HEK293T (cell line): ENCODE measurements at regions not wholly inside any gene's neighbourhood (a gene's known extent, or its start where the extent isn't known, plus 50 kb on each side); places are given as distances from the start of the nearest gene placed in this dataset.

Experiments used
- CTCF ChIA-PET: fragments of 350-600 bp; formaldehyde crosslinking; extraction: SDS; loops from one replicate; lab custom pipeline; 2021; ENCODE audit warnings: antibody characterized with exemption, inconsistent platforms; lab: Yijun Ruan, JAX
- POLR2A ChIA-PET: fragments of 350-600 bp; formaldehyde crosslinking; extraction: SDS; loops from one replicate; lab custom pipeline; 2020; ENCODE audit warnings: antibody characterized with exemption, inconsistent platforms; lab: Yijun Ruan, JAX
- DNase-seq: peaks from one replicate; pipeline ENCODE4 v3.0.0; 2012; ENCODE audit warnings: mixed read lengths; ENCODE audit errors: extremely low spot score
- ARNT ChIP-seq: fragments of 450-650 bp; IDR thresholded peaks from 2 replicates; pipeline ENCODE4 v1.6.1; 2017; ENCODE audit warnings: mild to moderate bottlenecking
- BHLHE40 ChIP-seq: fragments of 450-650 bp; IDR thresholded peaks from 2 replicates; pipeline ENCODE4 v1.6.1; 2016; ENCODE audit warnings: mild to moderate bottlenecking, moderate library complexity, borderline replicate concordance
- CTBP1 ChIP-seq: fragments of 450-650 bp; IDR thresholded peaks from 2 replicates; pipeline ENCODE4 v1.6.1; 2016; ENCODE audit warnings: borderline replicate concordance
- ELF4 ChIP-seq: fragments of 450-650 bp; IDR thresholded peaks from 2 replicates; pipeline ENCODE4 v1.6.1; 2017; ENCODE audit warnings: antibody characterized with exemption
- FOXA1 ChIP-seq: fragments of 450-650 bp; IDR thresholded peaks from 2 replicates; pipeline ENCODE4 v1.6.1; 2016; ENCODE audit warnings: mild to moderate bottlenecking
- FOXK2 ChIP-seq: fragments of 450-650 bp; IDR thresholded peaks from 2 replicates; pipeline ENCODE4 v1.6.1; 2016; ENCODE audit warnings: mild to moderate bottlenecking
- FOXM1 ChIP-seq: fragments of 450-650 bp; IDR thresholded peaks from 2 replicates; pipeline ENCODE4 v1.6.1; 2017; ENCODE audit warnings: mild to moderate bottlenecking, borderline replicate concordance
- HDGF ChIP-seq: fragments of 450-650 bp; IDR thresholded peaks from 2 replicates; pipeline ENCODE4 v1.6.1; 2017; ENCODE audit warnings: antibody characterized with exemption, borderline replicate concordance
- L3MBTL2 ChIP-seq: fragments of 450-650 bp; conservative IDR thresholded peaks from 2 replicates; pipeline ENCODE4 v1.6.1; 2016; ENCODE audit warnings: mild to moderate bottlenecking
- LEF1 ChIP-seq: fragments of 450-650 bp; IDR thresholded peaks from 2 replicates; pipeline ENCODE4 v1.6.1; 2017; ENCODE audit warnings: mild to moderate bottlenecking, borderline replicate concordance
- NFRKB ChIP-seq: fragments of 450-650 bp; IDR thresholded peaks from 2 replicates; pipeline ENCODE4 v1.6.1; 2016; ENCODE audit warnings: mild to moderate bottlenecking, moderate library complexity
- PKNOX1 ChIP-seq: fragments of 450-650 bp; IDR thresholded peaks from 2 replicates; pipeline ENCODE4 v1.6.1; 2016
- SP1 ChIP-seq: fragments of 450-650 bp; IDR thresholded peaks from 2 replicates; pipeline ENCODE4 v1.6.1; 2017
- SUZ12 ChIP-seq: fragments of 450-650 bp; IDR thresholded peaks from 2 replicates; pipeline ENCODE4 v1.6.1; 2016; ENCODE audit warnings: mild to moderate bottlenecking
- TARDBP ChIP-seq: fragments of 450-650 bp; IDR thresholded peaks from 2 replicates; pipeline ENCODE4 v1.6.1; 2016
- ZNF384 ChIP-seq: fragments of 450-650 bp; IDR thresholded peaks from 2 replicates; pipeline ENCODE4 v1.6.1; 2016

GRCh38 chr2:187874786-187875185 lies 320.6 kb upstream of the TFPI start:
- ChIA-PET CTCF (no interaction called here), POLR2A (no interaction called here)
- no peak for TF ChIP-seq SUZ12
- no peak for TF ChIP-seq PKNOX1
- no peak for TF ChIP-seq FOXA1
- TF ChIP-seq FOXM1 = no peak
- no peak for TF ChIP-seq L3MBTL2
- no peak for TF ChIP-seq FOXK2
- TF ChIP-seq SP1 = no peak
- no peak for TF ChIP-seq BHLHE40
- DNase-seq = no peak

DNA sequence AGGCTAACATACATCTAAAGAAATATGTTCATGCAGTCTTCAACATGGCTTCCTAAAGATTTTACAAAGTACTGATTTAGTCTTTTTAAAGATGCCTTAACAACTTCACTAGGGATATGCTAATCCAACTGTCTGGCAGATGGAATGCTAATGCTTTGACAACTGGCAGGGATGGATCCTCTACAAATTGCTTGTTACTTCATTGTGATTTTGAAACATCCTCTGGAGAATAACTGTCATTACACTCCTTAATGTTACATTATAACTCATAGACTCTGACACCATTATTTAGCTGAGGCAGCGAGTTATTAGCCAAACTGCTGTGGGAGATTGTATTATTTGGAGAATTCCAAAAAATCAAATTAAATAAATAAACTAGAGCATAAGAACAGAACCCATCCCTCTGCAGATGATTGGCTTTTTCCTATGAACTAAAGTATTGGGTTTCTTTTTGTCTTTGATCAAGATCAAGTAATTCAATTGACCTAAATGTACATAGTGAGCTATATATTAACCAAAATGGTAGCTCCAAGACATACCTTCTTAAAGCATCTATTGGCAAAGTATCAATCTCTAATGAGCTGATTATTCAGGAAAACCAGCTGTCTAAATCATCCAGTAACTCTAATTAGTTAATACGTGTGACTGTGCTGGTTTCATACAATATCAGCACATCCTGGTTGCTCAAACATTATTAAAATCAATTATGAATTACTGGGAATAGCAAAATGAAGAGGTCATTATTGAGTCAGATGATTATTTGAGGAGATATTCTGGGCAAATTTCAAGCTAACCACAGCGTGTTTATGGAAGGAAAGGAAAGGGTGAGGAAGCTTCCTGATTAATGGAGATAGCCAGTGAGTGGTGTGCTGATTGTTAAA lies 321.3 kb upstream of the TFPI start:
- no peak for DNase-seq
- ChIA-PET CTCF (no interaction called here), POLR2A (no interaction called here)
- TF ChIP-seq FOXK2 (no peak), SUZ12 (no peak), HDGF (no peak), CTBP1 (no peak), NFRKB (no peak), TARDBP (no peak), ZNF384 (no peak), L3MBTL2 (no peak), FOXA1 (no peak), ARNT (no peak), LEF1 (no peak), ELF4 (no peak), BHLHE40 (no peak)

GRCh38 chr2:187876554-187876953 lies 322.3 kb upstream of the TFPI start:
- TF ChIP-seq CTBP1 (no peak), FOXM1 (no peak), ARNT (no peak), BHLHE40 (no peak), ELF4 (no peak), ZNF384 (no peak), PKNOX1 (no peak), HDGF (no peak), FOXK2 (no peak), LEF1 (no peak), TARDBP (no peak), SUZ12 (no peak), NFRKB (no peak), L3MBTL2 (no peak), FOXA1 (no peak), SP1 (no peak)
- ChIA-PET CTCF (interaction anchor here (0.6 to 1.1 kb wide), 2 partner anchors 295 to 1168 kb away, joined by 3 to 5 read pairs; no protein-coding TSS in a partner anchor), POLR2A (interaction anchor here (1.2 kb wide), 1 partner anchor 10 kb away, joined by 4 read pairs; no protein-coding TSS in a partner anchor)
- DNase-seq = no peak

DNA sequence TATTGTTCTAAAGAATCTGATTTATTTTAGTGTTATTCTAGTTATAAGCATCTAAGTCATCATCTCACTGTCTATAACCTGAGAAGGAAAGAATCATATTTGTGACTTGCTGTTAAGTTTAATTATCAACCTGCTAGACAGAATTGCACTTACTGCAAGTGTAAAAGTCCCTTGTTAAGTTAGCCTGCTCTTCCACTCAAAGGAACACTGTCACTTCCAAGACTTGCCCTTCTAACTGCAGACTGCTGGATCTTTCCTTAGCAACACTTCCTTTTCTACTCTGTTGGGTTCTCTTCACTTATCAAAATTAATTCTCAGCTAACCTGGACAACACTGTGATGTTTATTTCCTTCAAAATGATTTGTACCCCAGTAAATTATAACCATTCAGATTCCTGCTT lies 323.2 kb upstream of the TFPI start:
- CTCF ChIA-PET = no interaction called here
- no peak for DNase-seq

DNA sequence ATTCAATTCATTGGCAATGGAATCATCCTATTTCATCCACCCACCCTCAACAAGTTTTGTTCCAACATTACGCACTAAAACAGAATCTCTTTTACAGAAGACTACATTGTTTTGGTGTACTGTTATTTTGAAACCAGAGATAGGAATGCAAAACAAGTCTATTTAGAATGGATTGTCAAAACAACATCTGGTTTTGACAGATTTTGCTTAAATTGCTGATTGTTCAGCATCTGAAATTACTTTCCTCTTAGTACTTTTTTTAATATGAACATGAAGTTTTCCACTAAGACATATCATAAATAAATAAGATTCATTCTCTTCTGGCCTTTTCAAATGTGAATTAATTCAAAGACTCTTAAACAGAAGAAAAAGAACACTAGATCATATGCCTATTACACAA lies 323.9 kb upstream of the TFPI start:
- POLR2A ChIA-PET = no interaction called here
- TF ChIP-seq FOXK2 = no peak
- no peak for TF ChIP-seq SUZ12
- TF ChIP-seq ARNT = no peak
- TF ChIP-seq HDGF = no peak
- TF ChIP-seq ZNF384 = no peak
- no peak for TF ChIP-seq FOXM1
- TF ChIP-seq SP1 = no peak
- no peak for TF ChIP-seq FOXA1
- no peak for TF ChIP-seq ELF4
- TF ChIP-seq LEF1 = no peak
- TF ChIP-seq CTBP1 = no peak
- DNase-seq = no peak
- CTCF ChIA-PET = no interaction called here

More for the DNA sequence above, 323.2 kb upstream of the TFPI start:
- POLR2A ChIA-PET = interaction anchor here (1.2 kb wide), 1 partner anchor 10 kb away, joined by 4 read pairs; no protein-coding TSS in a partner anchor
- TF ChIP-seq TARDBP = no peak
- TF ChIP-seq NFRKB = no peak
- no peak for TF ChIP-seq FOXM1
- no peak for TF ChIP-seq SUZ12
- TF ChIP-seq HDGF = no peak
- no peak for TF ChIP-seq ARNT
- TF ChIP-seq SP1 = no peak
- TF ChIP-seq L3MBTL2 = no peak
- no peak for TF ChIP-seq BHLHE40

DNA sequence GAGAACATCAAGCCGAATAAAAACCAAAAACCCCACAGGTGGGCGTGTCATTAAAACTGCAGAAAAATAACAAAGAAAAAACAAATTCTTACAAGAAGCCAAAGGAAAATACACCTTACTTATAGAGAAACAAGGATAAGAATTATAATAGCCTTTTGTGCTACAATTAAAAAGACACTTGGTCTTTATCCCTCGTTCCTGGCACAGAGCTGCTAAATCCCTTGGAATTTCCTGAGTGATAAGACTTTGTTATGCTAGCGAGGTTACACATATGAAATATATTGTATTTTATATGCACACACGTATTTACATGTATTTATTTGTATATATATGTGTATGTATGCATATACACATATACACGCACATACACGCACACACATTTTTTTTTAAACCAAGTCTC lies 325.3 kb upstream of the TFPI start:
- ChIA-PET CTCF (no interaction called here), POLR2A (no interaction called here)
- no peak for TF ChIP-seq FOXM1
- no peak for TF ChIP-seq LEF1
- no peak for TF ChIP-seq FOXK2
- TF ChIP-seq ARNT = no peak
- no peak for TF ChIP-seq FOXA1
- TF ChIP-seq ZNF384 = no peak
- no peak for TF ChIP-seq SP1
- no peak for TF ChIP-seq TARDBP
- no peak for TF ChIP-seq HDGF
- no peak for TF ChIP-seq L3MBTL2
- TF ChIP-seq PKNOX1 = no peak
- TF ChIP-seq BHLHE40 = no peak
- TF ChIP-seq ELF4 = no peak
- no peak for TF ChIP-seq SUZ12
- no peak for TF ChIP-seq NFRKB
- TF ChIP-seq CTBP1 = no peak
- DNase-seq = no peak
